Spinal cord (tissue), 1 donor: ENCODE measurements at regions not wholly inside any gene's neighbourhood (a gene's known extent, or its start where the extent isn't known, plus 50 kb on each side); places are given as distances from the start of the nearest gene placed in this dataset. TPM values are rescaled to one million over a fixed set of nuclear protein-coding genes. Genes with fewer than 3 reads are reported as not detected.

Source experiments
- small RNA-seq: library from RNA; depleted of rRNA; stranded (forward); fragments of <200 nt; gene quantifications from one replicate; pipeline ENCODE3, GENCODE V24; 2014; ENCODE audit warnings: low replicate concordance

Small RNA genes lying in the stretch of these regions (small RNA-seq; reads per million reads assigned to genes)
- gene RNU6-274P: not detected
